ENCODE measurements at regions not wholly inside any gene's neighbourhood (a gene's known extent, or its start where the extent isn't known, plus 50 kb on each side); places are given as distances from the start of the nearest gene placed in this dataset.

- DNase-seq (ENCODE audit: low read depth, low spot score) = no peak
Measured at GRCh38 chr4:84441758-84442377, 57.2 kb downstream of the NKX6-1 start.

GRCh38 chr4:84439996-84440395 is 59.1 kb downstream of the NKX6-1 start:
- DNase-seq (ENCODE audit: low read depth, low spot score) = no peak

- no peak for DNase-seq (ENCODE audit: low read depth, low spot score)
Measured at GRCh38 chr4:84436812-84437211, 62.3 kb downstream of the NKX6-1 start.

GRCh38 chr4:84434344-84434743 is 64.7 kb downstream of the NKX6-1 start:
- no peak for DNase-seq (ENCODE audit: low read depth, low spot score)

GRCh38 chr4:84433633-84434222 is 65.4 kb downstream of the NKX6-1 start:
- no peak for DNase-seq (ENCODE audit: low read depth, low spot score)

GRCh38 chr4:84432713-84433112 is 66.4 kb downstream of the NKX6-1 start:
- DNase-seq (ENCODE audit: low read depth, low spot score) = no peak

GRCh38 chr4:84420608-84421007 is 78.5 kb downstream of the NKX6-1 start:
- DNase-seq (ENCODE audit: low read depth, low spot score) = no peak

- no peak for DNase-seq (ENCODE audit: low read depth, low spot score)
Measured at GRCh38 chr4:84419201-84419600, 79.9 kb downstream of the NKX6-1 start.

GRCh38 chr4:84417997-84418709 is 80.9 kb downstream of the NKX6-1 start:
- no peak for DNase-seq (ENCODE audit: low read depth, low spot score)

GRCh38 chr4:84413976-84414375 is 85.1 kb downstream of the NKX6-1 start:
- DNase-seq (ENCODE audit: low read depth, low spot score) = no peak

GRCh38 chr4:84413480-84413879 is 85.6 kb downstream of the NKX6-1 start:
- no peak for DNase-seq (ENCODE audit: low read depth, low spot score)

- DNase-seq (ENCODE audit: low read depth, low spot score) = no peak
Measured at GRCh38 chr4:84412062-84412461, 87.0 kb downstream of the NKX6-1 start.

GRCh38 chr4:84407554-84408407 is 91.3 kb downstream of the NKX6-1 start:
- no peak for DNase-seq (ENCODE audit: low read depth, low spot score)

- DNase-seq (ENCODE audit: low read depth, low spot score) = no peak
Measured at GRCh38 chr4:84403656-84404055, 95.4 kb downstream of the NKX6-1 start.

- DNase-seq (ENCODE audit: low read depth, low spot score) = no peak
Measured at GRCh38 chr4:84401701-84402306, 97.3 kb downstream of the NKX6-1 start.

GRCh38 chr4:84394386-84394785 is 104.7 kb downstream of the NKX6-1 start:
- no peak for DNase-seq (ENCODE audit: low read depth, low spot score)

GRCh38 chr4:84392951-84393590 is 106.0 kb downstream of the NKX6-1 start:
- DNase-seq (ENCODE audit: low read depth, low spot score) = no peak

- DNase-seq (ENCODE audit: low read depth, low spot score) = no peak
Measured at GRCh38 chr4:84389406-84389805, 109.7 kb downstream of the NKX6-1 start.

- no peak for DNase-seq (ENCODE audit: low read depth, low spot score)
Measured at GRCh38 chr4:84385203-84385602, 113.9 kb downstream of the NKX6-1 start.

- no peak for DNase-seq (ENCODE audit: low read depth, low spot score)
Measured at GRCh38 chr4:84384801-84385200, 114.3 kb downstream of the NKX6-1 start.

GRCh38 chr4:84381759-84382158 is 117.3 kb downstream of the NKX6-1 start:
- DNase-seq (ENCODE audit: low read depth, low spot score) = no peak

Data from brain pericyte (primary cell).